DMS53 treated with DMSO at 0.1 percent for 48 hours (cell line): ENCODE measurements at regions not wholly inside any gene's neighbourhood (a gene's known extent, or its start where the extent isn't known, plus 50 kb on each side); places are given as distances from the start of the nearest gene placed in this dataset.

Experiments
- DNase-seq: peaks from one replicate; lab custom pipeline; 2025; ENCODE audit not compliant: unreplicated experiment; lab: John Stamatoyannopoulos, UW

DNA sequence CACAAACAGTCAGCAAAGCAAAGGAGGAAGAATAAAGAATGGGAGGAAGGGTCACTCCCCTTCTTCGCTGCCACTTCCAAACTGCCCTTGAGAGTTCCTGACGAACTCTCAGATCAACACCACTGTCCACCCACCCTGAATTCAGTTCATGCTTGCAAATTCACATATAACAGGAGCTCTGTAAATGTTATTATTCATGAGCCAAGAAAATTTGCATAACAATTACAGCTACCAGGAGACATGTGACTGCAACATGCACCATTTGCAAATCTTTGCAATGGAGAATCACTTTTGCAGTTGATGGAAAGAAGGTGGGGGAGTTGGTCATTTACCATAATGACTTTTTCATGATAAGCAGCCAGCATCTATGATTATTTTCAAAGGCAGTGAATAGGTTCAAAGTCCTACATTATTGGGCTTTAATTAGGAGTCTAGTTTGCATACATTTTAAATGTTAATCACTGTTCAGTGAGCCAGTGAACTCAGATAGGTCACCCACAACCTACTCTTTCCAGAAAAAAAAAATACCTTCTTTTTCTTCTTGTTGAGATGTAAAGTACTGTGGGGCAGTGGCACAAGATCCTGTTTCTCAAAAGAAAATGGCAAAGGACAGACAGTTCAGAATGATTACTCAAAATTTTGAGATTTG, 149.7 kb downstream of the CAAP1 start:
- no peak for DNase-seq

DNA sequence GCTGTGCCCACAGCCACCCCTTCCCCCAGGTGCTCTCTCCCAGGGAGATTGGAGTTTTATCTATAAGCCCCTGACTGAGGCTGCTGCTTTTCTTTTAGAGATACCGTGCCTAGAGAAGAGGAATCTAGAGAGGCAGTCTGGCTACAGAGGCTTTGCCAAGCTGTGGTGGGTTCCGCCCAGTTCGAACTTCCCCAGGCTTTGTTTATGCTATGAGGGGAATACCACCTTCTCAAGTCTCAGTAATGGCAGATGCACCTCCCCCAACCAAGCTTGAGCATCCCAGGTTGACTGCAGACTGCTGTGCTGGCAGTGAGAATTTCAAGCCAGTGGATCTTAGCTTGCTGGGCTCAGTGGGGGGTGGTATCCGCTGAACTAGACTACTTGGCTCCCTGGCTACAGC, 157.4 kb downstream of the CAAP1 start:
- no peak for DNase-seq

DNA sequence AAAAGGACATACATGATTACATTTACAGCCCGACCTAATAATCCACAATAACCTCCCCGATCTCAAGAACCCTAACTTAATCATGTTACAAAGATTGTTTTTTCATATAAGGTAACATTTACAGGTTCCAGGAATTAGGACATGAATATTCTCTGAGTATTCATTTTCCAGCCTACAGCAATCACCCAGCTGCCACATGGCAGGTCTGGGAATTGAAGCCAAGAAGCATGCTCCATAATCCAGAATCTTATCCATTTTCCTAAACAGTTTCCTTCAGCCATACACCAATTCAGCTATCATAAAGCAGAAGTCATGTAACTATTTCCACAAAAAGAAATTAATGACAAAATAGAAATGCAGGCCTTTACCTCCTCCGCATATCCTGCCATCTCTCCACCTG, 163.4 kb downstream of the CAAP1 start:
- no peak for DNase-seq

DNA sequence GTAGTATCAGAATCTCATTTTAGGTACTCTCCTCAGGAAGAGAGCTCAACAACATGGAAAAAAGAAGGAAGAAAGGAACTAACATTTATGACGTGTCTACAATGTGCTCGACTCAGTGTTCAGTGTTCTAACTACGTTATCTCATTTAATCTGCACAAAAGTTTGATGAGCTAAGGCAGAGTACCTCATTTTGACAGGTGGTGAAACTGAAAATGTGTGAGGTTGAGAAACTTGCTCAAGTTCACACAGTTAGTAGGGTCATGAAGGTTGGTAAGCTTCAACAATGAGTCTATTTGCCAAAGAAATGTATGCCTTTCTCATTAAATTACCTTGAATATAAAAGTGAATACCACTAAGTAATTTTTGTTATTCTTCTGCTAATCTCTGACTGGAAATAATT, 165.1 kb downstream of the CAAP1 start:
- no peak for DNase-seq

DNA sequence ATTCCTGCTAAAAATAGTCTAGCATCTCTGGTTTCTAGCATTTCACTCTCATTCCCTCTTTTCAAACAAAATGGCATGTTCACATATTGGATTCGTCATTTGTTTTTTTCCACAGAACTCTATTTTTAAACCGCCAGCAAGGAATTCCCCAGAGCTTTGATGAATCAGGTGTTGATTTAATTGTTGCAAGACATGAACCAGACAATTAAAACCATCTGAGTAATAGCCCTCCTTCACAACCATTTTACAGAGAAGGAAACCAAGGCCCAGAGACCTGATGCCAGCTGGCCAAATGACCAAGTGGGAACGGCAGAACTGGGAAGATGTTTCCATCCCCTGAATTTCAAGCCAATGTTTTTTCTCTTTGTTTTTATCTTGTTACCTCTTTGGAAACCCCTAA, 167.0 kb downstream of the CAAP1 start:
- no peak for DNase-seq

DNA sequence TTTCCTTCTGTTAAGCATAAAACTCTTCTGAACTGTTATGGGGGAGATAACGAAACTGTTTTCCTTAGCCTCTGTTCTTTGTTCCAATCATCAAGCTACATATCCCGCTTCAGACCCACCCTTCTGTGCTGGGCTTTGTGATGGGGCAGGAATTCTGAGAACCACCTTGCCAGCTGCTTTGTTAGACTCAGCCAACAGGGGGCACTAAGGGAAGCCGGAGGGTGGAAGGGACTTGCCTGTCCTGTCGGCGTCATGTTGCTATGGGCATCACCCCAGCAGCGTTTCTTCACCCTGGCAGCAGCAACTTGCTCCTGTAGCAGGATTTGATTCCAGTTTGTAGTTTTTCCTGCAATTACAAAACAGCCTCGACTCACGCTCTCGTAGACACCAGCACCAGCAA, 169.1 kb downstream of the CAAP1 start:
- DNase-seq: no peak

DNA sequence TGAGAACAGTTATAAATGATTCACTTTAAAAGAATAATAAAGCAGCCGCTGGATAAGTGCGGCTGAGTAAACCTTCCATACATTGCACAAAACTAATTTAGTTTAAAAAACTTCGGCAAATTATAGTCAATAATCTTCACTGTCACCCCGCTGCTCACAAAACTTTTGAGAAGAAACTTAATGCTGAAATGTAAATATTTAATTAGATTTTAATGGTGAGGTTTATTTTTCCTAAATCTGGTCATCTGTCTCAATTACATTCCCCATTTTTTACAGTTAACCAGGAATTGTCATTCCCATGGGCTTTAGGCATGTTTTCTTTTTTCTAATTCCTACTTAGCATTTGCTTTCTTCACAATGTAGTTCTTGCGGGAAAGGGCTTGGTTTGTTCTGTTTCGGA, 169.8 kb downstream of the CAAP1 start:
- no peak for DNase-seq

DNA sequence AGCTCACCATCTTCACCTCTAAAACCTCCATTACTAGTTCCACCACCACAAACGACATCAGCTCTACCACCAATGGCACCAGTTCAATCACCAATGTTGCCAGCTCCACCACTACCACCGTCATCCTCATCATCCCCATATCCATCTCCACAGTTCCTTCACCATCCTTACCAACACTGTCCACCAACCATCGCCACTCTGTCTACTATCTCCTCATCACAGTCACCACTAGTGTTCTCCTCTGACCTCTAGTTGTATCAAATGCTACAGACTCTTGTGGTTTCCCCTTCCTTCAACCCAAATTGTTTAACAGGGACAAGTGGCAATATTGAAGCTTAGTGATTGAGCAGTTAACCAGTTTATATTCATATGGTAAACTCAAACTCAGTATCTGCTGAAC, 182.6 kb downstream of the CAAP1 start:
- DNase-seq: no peak

DNA sequence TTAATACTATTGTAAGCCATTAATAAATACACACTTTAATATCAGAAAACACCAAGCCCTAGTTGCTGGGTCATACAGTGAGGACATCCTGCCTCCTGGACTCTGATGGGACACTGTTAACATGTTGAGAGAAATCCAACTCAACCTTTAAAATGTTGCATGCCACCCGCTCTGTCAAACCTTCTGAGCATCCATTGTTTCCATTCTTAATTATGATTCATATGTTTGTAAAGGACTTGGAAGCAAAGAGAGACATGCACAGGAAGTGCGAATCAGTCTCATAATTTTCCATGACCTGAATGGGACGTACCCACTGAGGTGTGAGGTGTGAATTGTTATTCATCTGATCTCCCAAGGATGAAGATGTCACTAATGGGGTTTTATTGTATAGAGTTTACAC, 186.4 kb downstream of the CAAP1 start:
- DNase-seq: peak; percentile 1

DNA sequence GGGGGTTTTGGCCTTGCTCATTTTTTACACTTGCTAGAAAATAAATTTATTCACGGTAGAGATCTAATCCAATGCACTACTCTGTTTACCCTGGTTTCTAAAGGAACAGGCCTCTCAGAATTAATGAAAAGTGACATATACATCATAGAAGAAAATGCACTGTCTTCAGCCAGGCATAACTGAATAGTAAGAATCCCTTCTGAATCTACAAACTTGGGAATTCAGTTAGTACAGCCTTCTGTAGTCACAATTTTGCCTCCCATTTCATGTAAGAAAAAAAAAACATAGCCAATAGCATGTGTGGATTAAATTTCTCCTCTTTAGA, 197.3 kb downstream of the CAAP1 start:
- DNase-seq: no peak

DNA sequence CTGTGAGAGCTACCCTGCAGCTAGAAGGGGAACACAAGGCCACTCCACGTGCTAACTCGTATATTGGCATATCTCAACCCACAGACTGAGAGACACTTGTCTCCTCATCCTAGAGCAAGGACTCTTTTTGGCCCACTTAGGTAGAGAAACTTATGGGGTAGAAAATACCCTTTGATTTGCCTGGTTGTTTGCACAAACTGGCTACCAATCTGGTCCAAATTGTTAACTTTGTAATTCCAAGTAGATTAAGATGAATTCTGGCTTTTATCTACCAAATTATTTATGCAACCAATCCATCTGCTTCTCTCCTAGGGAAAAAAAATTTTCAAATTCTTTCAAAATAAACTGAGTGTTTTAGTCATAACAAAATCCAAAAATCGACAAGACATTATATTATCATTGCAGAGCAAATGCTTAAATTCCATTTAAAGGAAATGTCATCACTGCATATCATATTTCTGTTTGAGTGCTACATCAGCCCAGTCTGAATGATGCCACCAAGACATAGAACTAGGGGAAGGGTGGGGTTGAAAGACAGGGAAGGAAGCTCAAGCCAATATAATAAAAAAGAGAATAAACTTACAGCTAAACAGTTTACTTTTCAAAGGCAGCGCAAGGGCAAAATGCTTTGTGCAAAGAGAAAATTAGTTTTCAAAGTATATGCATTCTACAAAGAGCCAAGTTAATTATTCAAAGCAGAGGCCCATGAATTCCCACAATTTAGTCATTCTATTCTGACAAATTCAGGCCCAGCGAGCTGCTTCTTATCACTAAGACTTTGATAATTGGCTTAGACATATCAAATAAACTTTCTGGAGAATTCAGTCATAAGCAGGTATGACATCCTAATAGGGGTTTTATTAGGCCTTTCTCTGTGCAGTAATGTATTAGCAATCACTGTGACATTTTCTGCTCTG, 198.0 kb downstream of the CAAP1 start:
- no peak for DNase-seq

DNA sequence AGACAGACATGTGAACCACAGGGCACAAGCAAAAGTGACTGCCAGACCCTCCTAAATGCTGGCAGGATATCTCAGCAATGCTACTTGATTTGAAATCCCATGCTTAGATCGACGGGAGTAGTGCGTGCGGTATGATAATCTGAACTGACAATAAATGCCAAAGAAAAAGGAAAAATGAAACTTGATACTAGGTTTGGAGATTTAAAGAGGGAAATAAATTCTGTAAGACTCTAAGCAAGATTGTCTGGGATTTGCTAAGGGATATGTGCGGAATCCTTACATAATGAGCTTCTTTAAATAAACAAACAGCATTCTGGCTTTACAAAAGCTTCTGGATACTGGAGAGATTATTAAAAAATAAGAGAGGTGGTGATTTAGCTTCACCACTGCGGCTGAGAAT, 203.6 kb downstream of the CAAP1 start:
- DNase-seq: no peak

DNA sequence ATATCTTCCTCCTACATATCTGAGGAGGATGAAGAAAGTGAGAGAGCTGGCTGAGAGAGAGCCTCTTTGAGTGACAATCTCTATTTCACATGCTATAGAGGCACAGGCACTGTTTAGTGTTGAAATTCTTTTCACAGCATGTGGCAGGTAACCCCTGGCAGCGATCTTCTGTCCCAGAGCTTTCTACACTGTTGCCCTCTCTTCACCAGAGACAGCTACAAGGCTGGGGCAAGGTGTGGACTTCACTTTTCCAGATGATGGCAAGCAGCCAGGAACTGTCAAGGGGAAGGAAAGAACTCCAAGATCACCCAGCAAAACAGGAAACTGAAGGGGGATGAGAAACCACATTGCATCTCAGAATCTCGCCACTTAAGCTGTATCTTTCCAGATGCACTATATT, 205.2 kb downstream of the CAAP1 start:
- no peak for DNase-seq

DNA sequence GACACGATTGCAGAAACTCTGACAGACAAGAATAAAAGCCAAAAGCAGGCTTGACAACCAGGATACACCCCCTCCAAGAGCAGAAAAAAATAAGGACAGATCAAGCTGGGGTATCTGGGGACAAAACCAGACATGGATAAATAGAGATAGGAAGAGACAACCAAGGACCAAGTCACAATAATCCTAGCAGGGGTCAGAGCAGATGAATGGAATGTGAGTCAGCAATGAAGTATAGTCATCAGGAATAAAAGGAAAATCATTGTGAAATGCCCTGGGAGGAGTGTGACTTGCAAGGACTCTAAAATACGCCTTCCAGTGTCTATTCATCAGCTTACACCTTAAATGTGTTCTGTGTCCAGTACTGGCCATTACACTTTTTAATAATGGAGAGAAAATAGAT, 206.8 kb downstream of the CAAP1 start:
- no peak for DNase-seq

DNA sequence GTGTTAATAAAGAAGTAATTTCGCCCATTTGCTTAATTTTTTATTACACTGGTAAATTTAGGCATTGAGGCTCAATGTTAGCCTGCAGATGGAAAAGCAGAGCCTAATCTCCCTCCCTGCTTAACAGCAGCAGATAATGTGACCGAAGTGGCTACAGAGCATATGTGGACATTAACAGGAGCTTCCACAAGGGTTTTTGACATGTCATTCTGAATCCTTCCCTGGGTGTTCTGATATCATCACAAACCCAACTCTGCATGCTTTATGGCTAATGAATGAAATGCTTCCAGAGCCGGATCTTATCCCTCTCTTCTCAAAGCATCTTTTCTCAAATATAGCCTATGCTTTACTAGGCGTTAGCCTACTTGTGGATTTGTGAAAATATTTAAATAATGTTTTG, 208.6 kb downstream of the CAAP1 start:
- no peak for DNase-seq

DNA sequence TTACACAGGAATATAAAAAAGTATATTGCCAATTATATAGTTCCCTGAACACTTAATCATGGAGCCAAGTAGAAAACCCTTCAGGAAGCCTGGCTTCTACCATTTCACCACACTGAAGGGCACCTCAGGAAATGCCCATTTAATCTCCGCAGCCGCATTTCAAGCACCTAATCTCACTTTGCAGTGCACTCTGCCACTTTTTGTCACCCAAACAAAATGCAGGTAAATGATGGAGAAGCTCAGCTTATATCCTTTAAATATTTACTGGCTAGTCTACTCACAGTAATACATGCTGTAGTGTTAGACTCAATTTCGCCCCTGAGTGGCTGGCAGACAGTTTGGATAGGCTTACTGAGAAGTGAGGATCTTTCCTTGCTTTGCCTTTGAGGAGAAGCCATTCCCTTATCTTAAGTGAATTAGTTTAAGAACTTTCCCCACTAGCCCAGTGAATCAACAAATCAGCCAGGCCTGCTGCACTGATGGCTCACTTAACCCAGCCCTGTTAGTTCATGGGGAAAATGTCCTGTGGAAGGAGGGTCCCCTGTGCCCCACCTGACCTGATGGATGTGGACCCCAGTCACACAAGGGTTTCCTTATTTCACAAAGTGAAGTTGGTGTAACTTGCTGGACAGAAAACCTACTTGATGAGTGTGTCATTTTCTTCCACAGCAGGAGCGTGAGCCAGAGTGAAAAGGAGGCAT, 209.7 kb downstream of the CAAP1 start:
- DNase-seq: no peak

DNA sequence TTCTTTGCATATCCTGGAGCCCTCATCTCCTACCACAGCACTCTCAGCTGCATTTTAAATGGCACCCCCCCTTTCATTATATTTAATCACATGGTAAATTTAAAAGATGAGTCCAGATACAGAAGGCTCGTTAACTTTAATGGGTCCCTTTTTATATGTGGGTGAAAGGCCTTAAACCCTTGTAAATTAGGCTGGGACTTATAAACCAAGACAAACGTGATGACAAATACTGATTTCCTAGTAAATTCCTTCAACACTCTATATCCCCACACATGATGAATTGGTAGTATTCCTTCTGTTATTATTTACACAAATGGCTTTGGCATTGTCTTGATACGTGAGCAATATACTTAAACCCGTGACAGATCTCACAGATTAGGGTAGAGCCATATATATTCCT, 210.6 kb downstream of the CAAP1 start:
- no peak for DNase-seq

DNA sequence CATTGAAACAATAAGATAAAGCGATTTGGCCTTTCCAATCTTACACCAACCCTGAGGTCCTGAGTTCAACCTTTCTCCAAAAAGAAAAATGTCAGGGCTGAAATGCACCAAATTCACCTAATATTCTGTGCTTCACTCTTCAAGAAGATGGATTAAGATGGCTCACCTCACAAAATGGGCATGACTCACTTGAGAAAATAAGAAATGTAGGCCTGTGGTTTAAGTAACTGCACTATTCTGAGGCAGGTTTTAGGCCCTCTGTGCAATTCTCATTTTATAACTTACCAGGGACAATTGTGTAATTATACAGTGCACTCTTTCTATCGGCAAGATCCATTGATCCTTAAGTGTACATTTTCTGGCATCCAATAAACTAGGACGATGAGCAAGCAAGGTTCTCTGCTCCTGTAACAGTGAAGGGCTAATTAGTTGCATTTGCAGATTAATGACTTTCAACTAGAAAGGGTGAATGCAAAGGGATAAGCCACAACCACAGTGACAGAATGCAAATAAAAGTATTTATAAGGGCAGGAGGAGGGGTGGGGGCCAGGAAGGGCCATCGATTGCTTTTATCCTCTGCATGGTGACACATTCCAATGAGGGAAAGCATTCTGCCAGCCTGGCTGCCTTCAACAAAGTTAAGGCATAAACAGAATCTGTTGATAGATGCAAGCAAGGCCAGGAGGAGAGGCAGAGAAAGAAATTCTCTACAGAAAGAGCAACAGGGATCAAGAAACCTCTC, 214.5 kb downstream of the CAAP1 start:
- no peak for DNase-seq

DNA sequence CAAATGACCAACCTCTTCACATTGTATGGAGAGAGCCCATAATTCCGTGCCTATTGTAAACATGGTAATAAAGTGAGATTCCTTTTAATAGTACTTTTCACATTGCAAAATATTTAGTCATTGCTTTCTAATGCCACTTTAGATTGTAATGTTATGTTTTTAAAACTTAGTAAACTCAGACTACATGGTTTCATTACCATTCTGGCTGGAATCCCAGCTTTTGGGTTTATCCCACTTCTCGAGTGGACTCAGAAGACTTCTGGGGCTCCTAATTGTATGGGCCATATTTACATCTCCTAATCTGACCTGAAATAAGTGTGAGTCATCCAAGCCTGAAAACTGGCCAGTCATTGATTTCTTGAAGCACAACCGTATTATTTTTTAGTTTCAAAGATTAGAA, 217.6 kb downstream of the CAAP1 start:
- no peak for DNase-seq

DNA sequence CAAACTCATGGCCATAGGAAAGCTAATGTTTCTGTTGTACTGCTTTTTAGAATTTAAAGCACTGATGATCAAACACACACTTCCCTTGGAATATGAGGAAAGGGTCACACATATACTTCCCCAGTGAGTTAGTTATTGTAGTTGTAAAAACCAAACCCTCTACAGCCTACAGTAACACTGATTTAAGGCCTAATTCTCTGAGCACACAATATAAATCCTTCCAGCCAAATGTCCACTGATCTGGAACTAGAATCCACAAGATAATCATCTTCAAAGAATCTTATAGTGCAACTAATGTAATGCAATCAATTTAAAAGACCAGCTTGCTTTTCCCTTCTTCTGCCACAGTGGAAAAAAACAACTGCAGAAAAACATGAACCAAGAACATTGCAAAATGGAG, 219.3 kb downstream of the CAAP1 start:
- DNase-seq: no peak
